Aorta (tissue), 5 donors: ENCODE measurements at regions not wholly inside any gene's neighbourhood (a gene's known extent, or its start where the extent isn't known, plus 50 kb on each side); places are given as distances from the start of the nearest gene placed in this dataset.

ENCODE experiments used
- ATAC-seq: fragments of 200-7000 bp; cut with Tn5 transposase; one replicate; pipeline ENCODE4 v1.9.1; 2022; ENCODE audit warnings: moderate library complexity; ENCODE audit not compliant: low FRiP score
- DNase-seq, 2 donors: peaks; one replicate each; pipeline ENCODE4 v3.0.0-alpha.2; 2020
- H3K27ac ChIP-seq, 2 donors: one replicate each; pipeline ENCODE4 v1.5.1; 2013; ENCODE audit warnings: low read length in 2 of 2, mild to moderate bottlenecking in 2 of 2, moderate library complexity in 2 of 2, control low read depth in 1 of 2, inconsistent platforms in 1 of 2, low read depth in 1 of 2
- H3K27me3 ChIP-seq, 2 donors: one replicate each; pipeline ENCODE4 v1.6.1; 2013; ENCODE audit warnings: control low read depth in 1 of 2, low read length in 1 of 2, mild to moderate bottlenecking in 1 of 2, moderate library complexity in 1 of 2; ENCODE audit not compliant: insufficient read depth in 2 of 2, control insufficient read depth in 1 of 2
- H3K36me3 ChIP-seq, 2 donors: one replicate each; pipeline ENCODE4 v1.6.1; 2013; ENCODE audit warnings: control low read depth in 1 of 2, low read length in 1 of 2, mild to moderate bottlenecking in 1 of 2; ENCODE audit not compliant: insufficient read depth in 2 of 2, control insufficient read depth in 1 of 2
- H3K4me1 ChIP-seq, 2 donors: one replicate each; pipeline ENCODE4 v1.6.1; 2013; ENCODE audit warnings: low read length in 2 of 2, control low read depth in 1 of 2, mild to moderate bottlenecking in 1 of 2, moderate library complexity in 1 of 2; ENCODE audit not compliant: insufficient read depth in 2 of 2, control insufficient read depth in 1 of 2
- H3K4me3 ChIP-seq, 2 donors: one replicate each; pipeline ENCODE4 v1.5.1; 2013; ENCODE audit warnings: low read length in 2 of 2, control low read depth in 1 of 2, mild to moderate bottlenecking in 1 of 2
- H3K9me3 ChIP-seq: one replicate; pipeline ENCODE4 v1.6.1; 2013; ENCODE audit warnings: mild to moderate bottlenecking, low read length; ENCODE audit not compliant: control insufficient read depth
- WGBS, 2 donors: extraction: QIAGEN DNeasy Blood & Tissue Kit; methylation state at CpG; one replicate each; pipeline ENCODE4 v1.1.7; 2013; 5-methylcytosine and 5-hydroxymethylcytosine counted together
- intact Hi-C, 2 donors: fragments of 100-400 bp; cut with DNase I; formaldehyde crosslinking; loops; one replicate each; pipeline versions ENCODE4 v1.14.2 to v1.15.0; 2022
- donor health status: healthy with polysubstance abuse.
- donor health status: Bipolar disorder and iron deficiency.
- donor health status: DM: no; HTN: no; CAD: no.
- donor health status: DM: no; HTN: no; CAD: no.
- donor health status: DM: yes; HTN: yes; CAD: no.

GRCh38 chr2:155866477-155866876 is 466.0 kb downstream of the NR4A2 start:
- WGBS, 2 donors: 80 to 84% methylated on average over 5 of the region's 5 CpGs
- Histone ChIP-seq H3K36me3 (no peaks in the 10 kb centered on the region), H3K27me3 (no peaks in the 10 kb centered on the region), H3K27ac (no peak overlapping the region), H3K9me3 (no peaks in the 10 kb centered on the region), H3K4me1 (no peaks in the 10 kb centered on the region), H3K4me3 (no peak overlapping the region)
- ATAC-seq (no peak), DNase-seq (no peak)
- intact Hi-C loops: no loop called here

- no peaks in the 10 kb centered on the region for H3K9me3 ChIP-seq
- 93 to 96% methylated on average over 1 of the region's 1 CpG for WGBS, 2 donors
Observed at GRCh38 chr2:155852156-155852555, 480.4 kb downstream of the NR4A2 start.

GRCh38 chr2:155846259-155846658 is 486.3 kb downstream of the NR4A2 start:
- no peak overlapping the region for H3K4me3 ChIP-seq
- DNase-seq (no peak), ATAC-seq (no peak)
- no peaks in the 10 kb centered on the region for H3K36me3 ChIP-seq
- no peaks in the 10 kb centered on the region for H3K4me1 ChIP-seq
- no peaks in the 10 kb centered on the region for H3K9me3 ChIP-seq
- H3K27ac ChIP-seq: no peak overlapping the region
- intact Hi-C loops: no loop called here
- H3K27me3 ChIP-seq: peaks cover 0 to 2% of the 10 kb centered on the region in 2 donors

More at GRCh38 chr2:155852156-155852555, 480.4 kb downstream of the NR4A2 start:
- intact Hi-C loops: no loop called here
- ATAC-seq (no peak), DNase-seq (no peak)
- no peaks in the 10 kb centered on the region for H3K4me1 ChIP-seq
- H3K27ac ChIP-seq: no peak overlapping the region
- H3K27me3 ChIP-seq: peaks cover 0 to 2% of the 10 kb centered on the region in 2 donors
- H3K4me3 ChIP-seq: no peak overlapping the region
- H3K36me3 ChIP-seq: no peaks in the 10 kb centered on the region

GRCh38 chr2:155844461-155844860 is 488.1 kb downstream of the NR4A2 start:
- intact Hi-C loops: no loop called here
- 86 to 89% methylated on average over 2 of the region's 2 CpGs for WGBS, 2 donors
- Histone ChIP-seq H3K9me3 (no peaks in the 10 kb centered on the region), H3K27ac (no peak overlapping the region), H3K36me3 (no peaks in the 10 kb centered on the region), H3K4me3 (no peak overlapping the region), H3K27me3 (peaks cover 0 to 2% of the 10 kb centered on the region in 2 donors), H3K4me1 (no peaks in the 10 kb centered on the region)
- DNase-seq (no peak), ATAC-seq (no peak)

- H3K4me3 ChIP-seq: no peak overlapping the region
- H3K27me3 ChIP-seq: no peaks in the 10 kb centered on the region
- WGBS, 2 donors: 6 to 9% methylated on average over 6 of the region's 6 CpGs
- intact Hi-C loops: no loop called here
- no peak overlapping the region for H3K27ac ChIP-seq
- no peak for ATAC-seq
- no peaks in the 10 kb centered on the region for H3K4me1 ChIP-seq
- H3K9me3 ChIP-seq: no peaks in the 10 kb centered on the region
- no peaks in the 10 kb centered on the region for H3K36me3 ChIP-seq
- no peak for DNase-seq
Observed at GRCh38 chr2:155842103-155842502, 490.4 kb downstream of the NR4A2 start.

GRCh38 chr2:155841442-155841841 is 491.1 kb downstream of the NR4A2 start:
- no peaks in the 10 kb centered on the region for H3K36me3 ChIP-seq
- ATAC-seq (no peak), DNase-seq (no peak)
- no peaks in the 10 kb centered on the region for H3K4me1 ChIP-seq
- WGBS, 2 donors: 6 to 12% methylated on average over 3 of the region's 3 CpGs
- H3K9me3 ChIP-seq: no peaks in the 10 kb centered on the region
- no peaks in the 10 kb centered on the region for H3K27me3 ChIP-seq
- H3K27ac ChIP-seq: no peak overlapping the region
- no peak overlapping the region for H3K4me3 ChIP-seq
- intact Hi-C loops: no loop called here

- intact Hi-C loops: no loop called here
- Histone ChIP-seq H3K4me3 (no peak overlapping the region), H3K9me3 (peaks cover 2% of the 10 kb centered on the region), H3K27me3 (no peaks in the 10 kb centered on the region), H3K4me1 (no peaks in the 10 kb centered on the region), H3K27ac (no peak overlapping the region), H3K36me3 (no peaks in the 10 kb centered on the region)
- 10 to 16% methylated on average over 1 of the region's 1 CpG for WGBS, 2 donors
- no peak for ATAC-seq
- DNase-seq: no peak
Observed at GRCh38 chr2:155840661-155841060, 491.9 kb downstream of the NR4A2 start.

GRCh38 chr2:155839991-155840390 is 492.5 kb downstream of the NR4A2 start:
- WGBS, 2 donors: 26 to 41% methylated on average over 2 of the region's 2 CpGs

GRCh38 chr2:155839436-155839835 is 493.1 kb downstream of the NR4A2 start:
- Histone ChIP-seq H3K36me3 (no peaks in the 10 kb centered on the region), H3K4me1 (no peaks in the 10 kb centered on the region), H3K9me3 (peaks cover 2% of the 10 kb centered on the region), H3K27ac (no peak overlapping the region), H3K4me3 (no peak overlapping the region), H3K27me3 (no peaks in the 10 kb centered on the region)
- ATAC-seq: no peak
- intact Hi-C loops: no loop called here
- 9% methylated on average over 3 of the region's 3 CpGs for WGBS, 2 donors
- DNase-seq: no peak

More at GRCh38 chr2:155839991-155840390, 492.5 kb downstream of the NR4A2 start:
- H3K36me3 ChIP-seq: no peaks in the 10 kb centered on the region
- H3K9me3 ChIP-seq: peaks cover 2% of the 10 kb centered on the region
- H3K27me3 ChIP-seq: no peaks in the 10 kb centered on the region
- ATAC-seq (no peak), DNase-seq (no peak)
- no peak overlapping the region for H3K27ac ChIP-seq
- intact Hi-C loops: no loop called here
- H3K4me1 ChIP-seq: no peaks in the 10 kb centered on the region
- H3K4me3 ChIP-seq: no peak overlapping the region
